AG20443 (cell line): ENCODE measurements at regions not wholly inside any gene's neighbourhood (a gene's known extent, or its start where the extent isn't known, plus 50 kb on each side); places are given as distances from the start of the nearest gene placed in this dataset.
"Not testable (repeated sequence)": the region's sequence is repeated elsewhere in the genome, so short reads cannot be mapped to it uniquely, and the experiment has no call there.

Source experiments
- DNase-seq: peaks from one replicate; pipeline ENCODE4 v3.0.0; 2012; ENCODE audit warnings: low spot score, mixed read lengths

GRCh38 chr20:57104651-57105204, 161.7 kb downstream of the BMP7 start:
- peak; percentile 28 for DNase-seq

DNA sequence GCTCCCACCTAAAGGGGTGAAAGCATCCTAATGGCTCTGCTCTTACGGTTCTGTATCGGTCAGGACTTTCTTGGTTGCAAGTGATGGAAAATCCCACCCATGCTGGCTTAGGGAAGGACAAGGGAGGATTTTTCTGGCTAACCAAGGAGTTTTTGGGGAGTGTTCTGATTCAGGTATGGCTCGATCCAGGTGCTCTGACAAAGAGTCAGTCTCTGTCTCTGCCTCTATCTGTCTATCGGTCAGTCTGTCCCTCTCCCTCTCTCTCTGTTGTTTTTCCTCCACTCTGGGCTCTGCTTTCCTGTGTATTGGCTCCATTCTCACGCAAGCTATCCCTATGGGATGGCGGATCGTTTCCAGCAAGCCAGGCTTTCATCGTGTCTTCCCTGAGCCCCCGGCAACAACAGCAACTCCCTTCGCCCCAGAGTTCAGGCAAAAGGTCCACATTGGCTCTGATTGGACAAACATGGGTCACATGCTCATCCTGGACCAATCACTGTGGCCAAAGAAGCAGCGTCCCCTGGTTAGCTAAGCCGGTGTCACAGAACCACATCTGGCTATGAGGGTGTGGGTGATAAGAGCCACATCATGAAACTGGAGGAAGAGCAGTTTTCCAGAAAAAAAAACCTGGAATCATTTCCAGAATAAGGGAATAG, 160.3 kb downstream of the BMP7 start:
- no peak for DNase-seq

DNA sequence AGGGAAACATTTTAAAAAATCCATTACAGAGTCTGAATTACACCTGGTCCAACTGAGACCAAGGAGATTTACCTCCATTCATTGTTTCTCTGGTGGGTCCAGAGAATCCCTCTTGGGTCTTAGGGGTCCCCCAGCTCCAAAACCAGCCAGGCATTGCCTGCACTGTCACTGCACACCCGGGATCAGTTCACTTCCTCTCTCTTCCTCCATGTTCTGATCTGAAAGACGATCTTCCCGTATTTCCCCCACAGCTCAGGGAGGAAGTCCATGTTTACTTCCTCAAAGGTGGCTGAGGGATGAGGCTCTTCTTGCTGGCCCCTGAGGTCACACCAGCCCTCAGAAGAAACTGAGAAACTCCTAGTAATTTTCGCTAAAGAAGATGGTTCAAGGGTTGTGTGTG, 159.7 kb downstream of the BMP7 start:
- DNase-seq, result no peak

DNA sequence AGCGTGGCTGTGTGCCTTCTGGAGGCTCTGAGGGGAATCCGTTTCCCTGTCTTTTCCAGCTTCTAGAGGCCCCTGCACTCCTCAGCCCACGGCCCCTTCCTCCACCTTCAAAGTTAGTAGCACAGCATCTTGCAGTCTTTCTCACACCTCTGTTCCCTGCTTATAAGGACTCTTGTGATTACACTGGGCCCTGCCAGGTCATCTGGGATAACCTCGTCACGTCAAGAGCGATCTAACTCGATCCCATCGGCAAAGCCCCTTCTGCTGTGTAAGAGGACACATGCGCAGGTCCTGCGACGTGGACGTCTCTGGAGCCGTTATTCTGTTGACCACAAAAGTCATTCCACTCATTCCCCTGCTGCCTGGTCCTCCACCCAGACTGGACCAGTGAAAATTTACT, 159.2 kb downstream of the BMP7 start:
- no peak for DNase-seq

- no peak for DNase-seq
These were observed 158.2 kb downstream of the BMP7 start for GRCh38 chr20:57108218-57108617.

- no peak for DNase-seq
These were observed 157.5 kb downstream of the BMP7 start for GRCh38 chr20:57108742-57109570.

DNA sequence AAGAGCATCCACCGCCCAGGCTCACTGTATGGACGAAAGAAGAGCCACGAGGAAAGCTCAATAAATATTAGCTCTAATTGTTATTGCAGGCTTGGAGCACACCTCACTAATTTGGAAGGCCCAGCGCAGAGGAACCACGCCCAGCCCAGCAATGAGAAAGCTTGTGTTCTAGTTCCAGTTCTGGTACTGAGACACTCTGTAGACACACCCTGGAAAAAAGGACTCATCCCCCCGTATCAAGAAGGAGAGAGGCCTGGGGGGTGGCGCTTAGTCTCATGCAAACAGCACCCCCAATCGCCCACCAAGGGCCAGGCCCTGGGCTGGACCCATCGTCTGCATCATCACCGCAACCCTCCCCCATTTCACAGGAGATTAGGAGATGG, 156.9 kb downstream of the BMP7 start:
- no peak for DNase-seq

DNA sequence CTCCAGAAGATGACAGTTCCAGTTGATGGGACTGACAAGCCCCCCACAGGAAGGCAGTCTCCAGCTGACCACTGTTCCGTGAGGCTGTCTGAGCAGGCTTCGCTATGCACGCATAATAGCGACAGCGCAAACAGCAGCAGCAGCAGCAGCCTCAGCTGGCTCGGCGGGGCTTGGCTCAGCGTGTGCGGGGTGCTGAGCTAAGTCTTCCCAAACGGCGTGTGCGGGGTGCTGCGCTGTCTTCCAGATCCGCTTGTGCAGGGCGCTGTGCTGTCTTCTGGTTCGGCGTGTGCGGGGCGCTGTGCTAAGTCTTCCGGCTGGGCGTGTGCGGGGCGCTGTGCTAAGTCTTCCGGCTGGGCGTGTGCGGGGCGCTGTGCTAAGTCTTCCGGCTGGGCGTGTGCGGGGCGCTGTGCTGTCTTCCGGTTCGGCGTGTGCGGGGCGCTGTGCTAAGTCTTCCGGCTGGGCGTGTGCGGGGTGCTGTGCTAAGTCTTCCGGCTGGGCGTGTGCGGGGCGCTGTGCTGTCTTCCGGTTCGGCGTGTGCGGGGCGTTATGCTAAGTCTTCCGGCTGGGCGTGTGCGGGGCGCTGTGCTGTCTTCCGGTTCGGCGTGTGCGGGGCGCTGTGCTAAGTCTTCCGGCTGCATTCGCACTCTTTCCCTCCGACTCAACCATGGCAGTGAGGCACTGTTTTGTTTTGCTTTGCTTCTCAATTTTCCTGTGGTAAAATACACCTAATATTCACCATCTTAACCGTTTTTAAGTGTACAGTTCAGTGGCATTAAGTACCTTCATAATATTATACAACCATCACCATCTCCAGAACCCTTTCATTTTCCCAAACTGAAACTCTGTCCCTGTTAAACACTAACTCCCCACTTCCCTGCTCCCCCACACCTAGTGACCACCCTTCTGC, 156.1 kb downstream of the BMP7 start:
- DNase-seq, result not testable (repeated sequence)

GRCh38 chr20:57111028-57111373, 155.4 kb downstream of the BMP7 start:
- DNase-seq, result no peak

GRCh38 chr20:57112448-57112847, 154.0 kb downstream of the BMP7 start:
- DNase-seq, result no peak

- no peak for DNase-seq
These were observed 152.0 kb downstream of the BMP7 start for GRCh38 chr20:57114290-57115005.

DNA sequence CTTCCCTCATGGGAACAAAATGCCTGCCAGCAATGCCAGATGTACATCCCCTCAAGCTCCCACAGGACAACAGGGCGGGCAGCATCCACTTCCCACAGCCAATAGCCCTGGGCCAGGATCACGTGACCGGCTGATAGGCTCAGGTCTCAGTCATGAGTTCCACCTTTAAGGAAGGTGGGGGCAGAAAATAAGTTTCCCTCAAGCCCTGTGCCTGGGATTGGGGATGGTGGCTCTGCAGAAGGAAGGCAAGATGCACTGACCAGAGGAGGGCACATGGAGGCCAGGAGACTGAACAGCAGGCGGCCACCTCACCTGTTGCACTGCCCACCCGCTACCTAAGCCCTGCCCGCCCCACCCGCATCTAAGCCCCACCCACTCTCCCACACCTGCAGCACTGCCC, 149.1 kb downstream of the BMP7 start:
- no peak for DNase-seq

- DNase-seq, result no peak
These were observed 148.2 kb downstream of the BMP7 start for GRCh38 chr20:57118107-57118769.
